CD4-positive, CD25-positive, alpha-beta regulatory T cell (primary cell): ENCODE measurements at regions not wholly inside any gene's neighbourhood (a gene's known extent, or its start where the extent isn't known, plus 50 kb on each side); places are given as distances from the start of the nearest gene placed in this dataset.
A peak's percentile ranks its signal among the peaks of the same experiment; 100 is the strongest.

Experiments
- ATAC-seq, 2 donors: fragments of 150-1000 bp; cut with Tn5 transposase; one replicate each; pipeline ENCODE4 v1.10.0; 2021; ENCODE audit warnings: low read depth in 2 of 2, moderate number of reproducible peaks in 2 of 2, moderate library complexity in 1 of 2
- DNase-seq, 3 donors: peaks; one replicate each; pipeline versions ENCODE4 v3.0.0 to v3.0.0-alpha.2; 2012 to 2022; ENCODE audit warnings: mixed read lengths in 1 of 3
- H3K27ac ChIP-seq: one replicate; pipeline ENCODE4 v1.7.0; 2013; ENCODE audit warnings: mild to moderate bottlenecking, low read length; ENCODE audit not compliant: insufficient read depth, poor library complexity, severe bottlenecking
- H3K27me3 ChIP-seq: one replicate; pipeline ENCODE4 v1.7.0; 2013; ENCODE audit warnings: low read length; ENCODE audit not compliant: control insufficient read depth, insufficient read depth
- H3K36me3 ChIP-seq: one replicate; pipeline ENCODE4 v1.7.0; 2013; ENCODE audit warnings: mild to moderate bottlenecking, low read length, moderate library complexity; ENCODE audit not compliant: control insufficient read depth, insufficient read depth
- H3K4me1 ChIP-seq: 2 replicates; pipeline ENCODE4 v1.7.0; 2013; ENCODE audit warnings: mild to moderate bottlenecking, low read length; ENCODE audit not compliant: insufficient read depth, control insufficient read depth, poor library complexity, severe bottlenecking
- H3K4me3 ChIP-seq: one replicate; pipeline ENCODE4 v1.7.0; 2013; ENCODE audit warnings: low read depth, mild to moderate bottlenecking, low read length, moderate library complexity
- H3K9me3 ChIP-seq, 2 experiments: 1 replicate in 1 of 2; 2 replicates in 1 of 2; pipeline ENCODE4 v1.7.0; 2013; ENCODE audit warnings: low read length in 2 of 2, mild to moderate bottlenecking in 1 of 2, moderate library complexity in 1 of 2; ENCODE audit not compliant: control insufficient read depth in 2 of 2
- H3K27ac Mint-ChIP-seq, 3 donors: one replicate each; pipeline ENCODE4 v1.8.0; 2020 to 2022; ENCODE audit warnings: mild to moderate bottlenecking in 3 of 3, mixed read lengths in 3 of 3, moderate library complexity in 2 of 3
- H3K27me3 Mint-ChIP-seq: one replicate; pipeline ENCODE4 v1.8.0; 2022; ENCODE audit warnings: mild to moderate bottlenecking, mixed read lengths
- H3K36me3 Mint-ChIP-seq: one replicate; pipeline ENCODE4 v1.8.0; 2020; ENCODE audit warnings: mixed read lengths
- H3K4me1 Mint-ChIP-seq, 4 donors: one replicate each; pipeline ENCODE4 v1.8.0; 2020 to 2022; ENCODE audit warnings: mixed read lengths in 4 of 4, mild to moderate bottlenecking in 1 of 4
- H3K4me3 Mint-ChIP-seq, 4 donors: one replicate each; pipeline ENCODE4 v1.8.0; 2020 to 2022; ENCODE audit warnings: mild to moderate bottlenecking in 4 of 4, mixed read lengths in 4 of 4, moderate library complexity in 3 of 4
- H3K9me3 Mint-ChIP-seq, 7 donors: one replicate each; pipeline ENCODE4 v1.8.0; 2020 to 2022; ENCODE audit warnings: mixed read lengths in 7 of 7, mild to moderate bottlenecking in 3 of 7, moderate library complexity in 2 of 7

GRCh38 chr21:15932726-15933125, 202.9 kb downstream of the USP25 start:
- H3K27me3 Mint-ChIP-seq, result peaks cover 4% of the 10 kb centered on the region
- no peaks in the 10 kb centered on the region for H3K36me3 ChIP-seq
- no peaks in the 10 kb centered on the region for H3K9me3 ChIP-seq
- no peak overlapping the region for H3K4me3 Mint-ChIP-seq
- H3K36me3 Mint-ChIP-seq, result no peaks in the 10 kb centered on the region
- no peak overlapping the region for H3K27ac Mint-ChIP-seq
- H3K4me1 ChIP-seq, result no peaks in the 10 kb centered on the region
- peaks cover 0 to 2% (median 0%) of the 10 kb centered on the region in 7 donors for H3K9me3 Mint-ChIP-seq
- H3K4me3 ChIP-seq, result no peak overlapping the region
- no peak overlapping the region for H3K27ac ChIP-seq
- no peaks in the 10 kb centered on the region for H3K4me1 Mint-ChIP-seq
- peaks cover 5% of the 10 kb centered on the region for H3K27me3 ChIP-seq
- ATAC-seq (no peak), DNase-seq (no peak)

GRCh38 chr21:15935530-15935929, 205.7 kb downstream of the USP25 start:
- no peaks in the 10 kb centered on the region for H3K36me3 Mint-ChIP-seq
- Histone ChIP-seq H3K27ac (no peak overlapping the region), H3K27me3 (no peaks in the 10 kb centered on the region), H3K4me1 (no peaks in the 10 kb centered on the region), H3K9me3 (no peaks in the 10 kb centered on the region), H3K4me3 (no peak overlapping the region), H3K36me3 (no peaks in the 10 kb centered on the region)
- H3K27me3 Mint-ChIP-seq, result peaks cover 4% of the 10 kb centered on the region
- no peaks in the 10 kb centered on the region for H3K4me1 Mint-ChIP-seq
- H3K27ac Mint-ChIP-seq, result no peak overlapping the region
- DNase-seq (no peak), ATAC-seq (no peak)
- H3K4me3 Mint-ChIP-seq, result no peak overlapping the region
- peaks cover 0 to 1% (median 0%) of the 10 kb centered on the region in 7 donors for H3K9me3 Mint-ChIP-seq

DNA sequence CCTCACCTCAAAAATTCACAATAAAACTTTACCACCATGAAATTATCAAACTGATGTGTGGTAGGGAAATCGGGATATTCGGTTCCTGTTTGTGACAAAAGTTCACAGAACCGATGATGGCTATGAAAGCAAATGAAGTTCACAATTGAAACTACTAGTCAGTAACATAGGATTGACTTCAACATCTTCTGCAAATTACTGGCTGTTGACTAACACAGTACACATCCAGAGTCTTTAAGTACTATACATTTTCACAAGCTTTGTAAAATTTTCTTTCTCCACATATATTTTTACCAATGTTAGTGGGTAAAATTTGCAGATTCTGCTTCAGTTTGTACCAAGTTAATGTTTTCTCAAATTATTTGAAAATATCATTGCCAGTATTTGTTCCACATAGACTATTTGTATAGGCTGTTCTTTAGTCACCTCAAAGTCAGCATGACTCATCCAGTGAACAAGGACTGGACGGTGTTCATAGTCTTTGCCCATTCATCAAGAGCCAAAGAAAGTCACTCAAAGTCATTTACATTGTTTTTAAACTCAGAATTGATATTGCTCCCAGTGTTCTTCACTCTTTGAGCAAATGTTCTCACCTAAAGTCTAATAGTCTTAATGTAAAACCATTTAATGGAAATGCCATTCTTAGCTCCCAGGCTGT, 213.4 kb downstream of the USP25 start:
- Histone ChIP-seq H3K9me3 (no peaks in the 10 kb centered on the region), H3K4me3 (no peak overlapping the region), H3K27ac (no peak overlapping the region), H3K4me1 (no peaks in the 10 kb centered on the region), H3K36me3 (no peaks in the 10 kb centered on the region), H3K27me3 (no peaks in the 10 kb centered on the region)
- no peak overlapping the region for H3K27ac Mint-ChIP-seq
- DNase-seq, result no peak
- no peak for ATAC-seq
- no peak overlapping the region for H3K4me3 Mint-ChIP-seq
- H3K36me3 Mint-ChIP-seq, result no peaks in the 10 kb centered on the region
- H3K4me1 Mint-ChIP-seq, result no peaks in the 10 kb centered on the region
- no peaks in the 10 kb centered on the region for H3K27me3 Mint-ChIP-seq
- H3K9me3 Mint-ChIP-seq, result peaks cover 0 to 5% (median 0%) of the 10 kb centered on the region in 7 donors

DNA sequence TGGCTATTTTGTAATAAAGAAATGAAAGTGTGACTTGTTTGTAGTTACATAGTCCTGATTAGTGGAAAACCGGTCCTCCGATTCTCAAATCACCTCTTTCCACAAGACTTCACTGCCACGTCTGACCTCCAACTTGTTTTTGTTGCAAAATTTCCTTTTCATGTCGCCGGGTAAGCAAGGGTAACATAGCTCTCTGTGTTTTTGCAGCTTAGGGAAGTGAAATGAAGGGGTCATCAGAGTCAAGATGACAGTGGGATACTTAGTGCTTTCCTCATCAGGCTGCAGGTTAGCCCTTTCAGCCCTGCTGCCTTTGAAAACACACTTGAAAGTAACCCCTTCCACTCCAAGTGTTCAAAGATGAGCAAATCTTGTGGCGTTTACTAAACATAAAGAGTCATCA, 217.9 kb downstream of the USP25 start:
- H3K36me3 Mint-ChIP-seq, result peaks cover 4% of the 10 kb centered on the region
- Histone ChIP-seq H3K36me3 (no peaks in the 10 kb centered on the region), H3K4me1 (no peaks in the 10 kb centered on the region), H3K4me3 (no peak overlapping the region), H3K27me3 (no peaks in the 10 kb centered on the region), H3K9me3 (no peaks in the 10 kb centered on the region), H3K27ac (no peak overlapping the region)
- no peaks in the 10 kb centered on the region for H3K27me3 Mint-ChIP-seq
- no peaks in the 10 kb centered on the region for H3K4me1 Mint-ChIP-seq
- DNase-seq (no peak), ATAC-seq (no peak)
- peaks cover 1 to 22% (median 6%) of the 10 kb centered on the region in 7 donors for H3K9me3 Mint-ChIP-seq
- H3K27ac Mint-ChIP-seq, result no peak overlapping the region
- no peak overlapping the region for H3K4me3 Mint-ChIP-seq

GRCh38 chr21:15953551-15954116, 223.9 kb downstream of the USP25 start:
- ATAC-seq (no peak), DNase-seq (no peak)
- peaks cover 6% of the 10 kb centered on the region for H3K36me3 Mint-ChIP-seq
- H3K27me3 Mint-ChIP-seq, result no peaks in the 10 kb centered on the region
- H3K9me3 Mint-ChIP-seq, result peaks cover 4 to 50% (median 19%) of the 10 kb centered on the region in 7 donors
- no peak overlapping the region for H3K4me3 ChIP-seq
- no peaks in the 10 kb centered on the region for H3K4me1 ChIP-seq
- no peak overlapping the region for H3K4me3 Mint-ChIP-seq
- no peak overlapping the region for H3K27ac ChIP-seq
- no peak overlapping the region for H3K27ac Mint-ChIP-seq
- H3K9me3 ChIP-seq, result peaks cover 11 to 17% of the 10 kb centered on the region in 2 experiments
- no peaks in the 10 kb centered on the region for H3K36me3 ChIP-seq
- H3K27me3 ChIP-seq, result no peaks in the 10 kb centered on the region
- no peaks in the 10 kb centered on the region for H3K4me1 Mint-ChIP-seq

GRCh38 chr21:15964236-15964855, 234.6 kb downstream of the USP25 start:
- no peaks in the 10 kb centered on the region for H3K4me1 Mint-ChIP-seq
- H3K27me3 Mint-ChIP-seq, result no peaks in the 10 kb centered on the region
- Histone ChIP-seq H3K36me3 (no peaks in the 10 kb centered on the region), H3K27ac (no peak overlapping the region), H3K9me3 (no peaks in the 10 kb centered on the region), H3K27me3 (no peaks in the 10 kb centered on the region), H3K4me3 (no peak overlapping the region), H3K4me1 (no peaks in the 10 kb centered on the region)
- H3K36me3 Mint-ChIP-seq, result no peaks in the 10 kb centered on the region
- ATAC-seq, result no peak
- peaks cover 0 to 7% (median 0%) of the 10 kb centered on the region in 7 donors for H3K9me3 Mint-ChIP-seq
- H3K4me3 Mint-ChIP-seq, result no peak overlapping the region
- DNase-seq, result no peak
- no peak overlapping the region for H3K27ac Mint-ChIP-seq

GRCh38 chr21:15966231-15966630, 236.4 kb downstream of the USP25 start:
- ATAC-seq, result no peak
- Mint-ChIP-seq H3K36me3 (no peaks in the 10 kb centered on the region), H3K27ac (peak overlapping the region in 1 of 3 donors; percentile 60), H3K27me3 (peaks cover 4% of the 10 kb centered on the region), H3K4me1 (no peaks in the 10 kb centered on the region), H3K9me3 (peaks cover 0 to 9% (median 0%) of the 10 kb centered on the region in 7 donors), H3K4me3 (no peak overlapping the region)
- H3K36me3 ChIP-seq, result no peaks in the 10 kb centered on the region
- H3K4me3 ChIP-seq, result no peak overlapping the region
- no peaks in the 10 kb centered on the region for H3K9me3 ChIP-seq
- H3K27ac ChIP-seq, result no peak overlapping the region
- no peak for DNase-seq
- H3K4me1 ChIP-seq, result no peaks in the 10 kb centered on the region
- H3K27me3 ChIP-seq, result no peaks in the 10 kb centered on the region

DNA sequence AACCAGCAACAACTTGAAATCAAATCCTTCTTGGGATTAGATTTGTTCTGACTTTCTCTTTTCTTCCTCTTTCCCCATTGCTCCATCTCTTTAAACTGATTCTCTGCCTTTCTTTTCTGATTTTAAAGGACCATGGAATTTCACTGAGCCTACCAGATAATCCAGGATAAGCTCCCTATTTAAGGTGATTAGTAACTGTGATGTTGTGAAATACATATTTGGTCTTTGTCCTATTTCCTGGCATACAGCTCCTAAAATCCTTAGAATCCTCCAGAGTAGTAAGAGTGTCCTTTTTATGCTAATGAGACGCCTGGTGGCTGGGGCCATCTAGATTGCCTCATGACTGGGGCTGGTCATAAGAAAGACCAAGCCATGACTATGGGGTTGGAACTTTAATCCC, 236.9 kb downstream of the USP25 start:
- no peaks in the 10 kb centered on the region for H3K9me3 ChIP-seq
- Mint-ChIP-seq H3K36me3 (no peaks in the 10 kb centered on the region), H3K4me1 (no peaks in the 10 kb centered on the region), H3K9me3 (peaks cover 0 to 9% (median 0%) of the 10 kb centered on the region in 7 donors), H3K4me3 (no peak overlapping the region), H3K27me3 (peaks cover 4% of the 10 kb centered on the region), H3K27ac (peak overlapping the region in 1 of 3 donors; percentile 60)
- no peak overlapping the region for H3K27ac ChIP-seq
- H3K27me3 ChIP-seq, result no peaks in the 10 kb centered on the region
- no peak for ATAC-seq
- no peaks in the 10 kb centered on the region for H3K4me1 ChIP-seq
- DNase-seq, result no peak
- no peak overlapping the region for H3K4me3 ChIP-seq
- H3K36me3 ChIP-seq, result no peaks in the 10 kb centered on the region
